CD4-positive, alpha-beta T cell treated with Interleukin-17A for 1 hour (primary cell): ENCODE measurements at regions not wholly inside any gene's neighbourhood (a gene's known extent, or its start where the extent isn't known, plus 50 kb on each side); places are given as distances from the start of the nearest gene placed in this dataset.

Source experiments
- DNase-seq: peaks from one replicate; pipeline ENCODE4 v3.0.0-alpha.2; 2020

DNA sequence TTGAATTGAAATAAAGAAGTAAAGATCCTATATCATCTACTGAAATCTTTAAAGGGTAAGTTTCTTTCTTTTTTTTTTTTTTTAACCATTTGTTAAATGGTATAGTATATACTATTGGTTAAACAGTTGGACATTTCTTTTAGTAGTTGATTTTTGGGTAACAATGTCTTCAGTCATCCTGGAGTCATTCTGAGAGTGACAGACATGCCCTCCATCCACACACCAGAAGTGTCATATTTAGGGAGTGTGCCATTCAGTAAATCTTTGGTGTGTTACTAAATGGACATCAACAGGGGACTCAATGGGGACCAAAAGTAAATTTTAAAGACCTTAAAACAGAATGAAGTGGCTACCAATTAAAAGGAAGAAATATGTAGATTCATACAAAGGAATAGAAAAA lies 50.8 kb upstream of the SLC39A10 start:
- DNase-seq = no peak

DNA sequence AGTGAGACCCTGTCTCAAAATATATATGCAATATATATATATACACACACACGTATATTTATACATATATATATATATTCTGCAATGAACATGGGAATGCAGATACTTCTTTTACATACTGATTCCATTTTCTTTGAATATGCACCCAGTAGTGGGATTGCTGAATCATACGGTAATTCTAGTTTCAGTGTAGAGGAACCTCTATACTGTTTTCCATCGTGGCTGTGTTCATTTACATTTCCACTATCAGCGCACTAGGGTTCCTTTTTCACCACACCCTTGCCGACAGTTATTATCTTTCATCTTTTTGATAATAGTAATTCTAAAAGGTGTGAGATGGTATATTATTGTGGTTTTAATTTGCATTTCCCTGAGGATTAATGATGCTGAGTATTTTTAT lies 52.3 kb upstream of the SLC39A10 start:
- no peak for DNase-seq

DNA sequence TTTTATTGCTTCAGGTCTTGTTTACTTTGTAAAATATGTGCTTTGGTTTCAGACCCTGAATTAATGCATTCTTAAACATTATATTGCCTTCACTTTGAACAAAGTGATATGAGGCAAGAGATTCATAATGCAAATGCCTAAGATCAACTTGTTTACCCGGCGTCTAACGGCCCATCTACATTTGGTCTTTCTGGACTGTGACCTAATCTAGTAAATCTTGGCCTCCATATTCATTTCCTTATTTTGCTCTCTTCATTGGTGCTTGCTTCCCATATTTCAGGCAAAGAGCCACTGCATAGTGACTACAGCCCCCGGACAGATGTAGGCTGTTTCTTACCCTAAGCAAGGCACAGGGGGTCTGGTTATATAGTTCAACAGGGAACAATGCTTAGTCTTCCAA lies 53.0 kb upstream of the SLC39A10 start:
- DNase-seq = no peak

DNA sequence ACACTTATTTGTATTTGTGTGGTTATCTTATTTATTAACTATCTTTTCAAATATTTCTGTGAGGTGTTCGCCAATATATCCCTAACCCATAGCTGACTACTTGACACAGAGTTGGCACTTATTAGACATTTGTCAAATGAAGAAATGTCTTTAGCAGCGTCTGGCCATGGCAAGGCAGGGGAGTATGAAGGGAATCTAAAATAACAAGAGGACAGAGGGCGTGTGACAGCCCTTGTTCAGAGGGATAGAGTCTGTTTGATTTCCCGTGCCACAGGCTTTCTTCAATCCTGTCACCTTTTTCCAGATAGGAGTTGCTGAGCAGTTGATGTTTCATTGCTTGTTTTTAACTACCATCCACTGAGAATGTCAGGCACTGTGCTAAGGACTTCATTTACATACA lies 53.6 kb upstream of the SLC39A10 start:
- no peak for DNase-seq

DNA sequence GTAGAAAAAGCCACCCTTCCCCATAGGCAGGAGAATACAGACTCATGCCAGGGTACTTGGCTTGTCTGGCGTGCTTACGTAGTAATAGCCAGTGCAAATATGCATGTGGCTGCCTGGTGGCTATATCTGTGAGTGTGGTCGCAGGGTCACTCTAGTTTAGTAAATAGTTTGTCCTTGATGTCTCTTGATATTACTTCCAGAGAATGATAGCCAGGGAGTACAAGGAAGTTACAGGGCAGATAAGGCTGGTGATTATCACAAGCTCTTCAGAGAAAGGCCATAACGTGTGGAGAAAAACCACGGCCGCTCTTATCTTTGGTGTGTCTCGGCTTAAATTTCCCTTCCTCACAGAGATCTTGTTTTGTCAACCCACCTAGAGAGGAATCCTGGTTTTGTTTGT lies 54.3 kb upstream of the SLC39A10 start:
- no peak for DNase-seq

DNA sequence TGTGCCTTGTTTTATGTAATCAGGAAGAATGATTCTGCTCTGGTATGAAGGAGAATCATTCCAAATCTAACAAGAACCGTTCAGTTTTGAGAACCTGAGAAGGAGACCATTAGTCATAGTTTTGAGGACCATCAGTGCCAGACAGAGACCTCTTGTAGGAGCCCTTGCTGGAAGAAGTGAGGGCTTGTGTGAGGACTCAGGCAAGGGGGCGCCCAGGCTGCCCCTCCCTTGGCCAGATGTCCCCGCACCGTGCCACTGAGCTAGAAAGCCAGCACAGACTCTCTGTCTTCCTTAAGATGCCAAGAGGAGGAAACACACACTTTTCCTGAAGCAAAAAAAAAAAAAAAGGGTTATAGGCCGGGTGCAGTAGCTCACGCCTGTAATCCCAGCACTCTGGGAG lies 55.7 kb upstream of the SLC39A10 start:
- no peak for DNase-seq

DNA sequence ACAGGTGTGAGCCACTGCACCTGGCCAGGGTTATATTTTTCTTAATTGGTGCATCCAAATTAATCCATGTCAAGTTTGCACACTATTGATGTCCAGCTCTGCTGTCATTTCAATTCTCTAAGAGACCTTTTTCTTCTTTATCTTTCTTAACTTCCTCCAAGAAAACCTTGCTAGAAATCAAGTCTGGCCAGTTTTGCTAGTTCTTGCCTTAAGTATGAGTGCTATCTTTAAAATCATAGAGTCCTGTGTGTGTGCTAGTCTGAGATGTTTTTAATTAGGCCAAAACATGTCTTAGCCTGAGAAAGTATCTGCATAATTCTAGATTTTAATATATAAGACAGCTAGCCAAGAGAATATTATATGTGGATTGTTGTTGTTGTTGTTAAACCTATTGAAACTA lies 56.2 kb upstream of the SLC39A10 start:
- no peak for DNase-seq

DNA sequence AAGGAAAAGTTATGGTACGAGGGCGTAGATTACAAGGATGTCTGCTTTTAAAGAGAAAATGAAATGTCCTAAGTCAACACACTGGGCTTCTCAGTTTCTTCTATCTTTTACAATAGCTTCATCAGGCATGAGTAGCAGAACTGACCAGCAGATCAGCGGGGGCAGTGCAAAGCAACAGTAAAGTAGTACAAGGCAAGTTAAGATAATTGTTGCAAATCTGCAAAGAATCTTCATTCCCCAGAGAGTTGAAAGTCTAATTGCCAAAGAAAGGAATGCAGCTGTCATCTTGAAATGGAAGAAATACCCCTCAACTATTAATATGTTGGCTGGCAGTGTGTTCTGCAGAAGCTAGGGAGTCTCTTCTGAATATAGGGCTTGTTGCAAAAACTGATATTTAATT lies 60.2 kb upstream of the SLC39A10 start:
- DNase-seq = no peak

DNA sequence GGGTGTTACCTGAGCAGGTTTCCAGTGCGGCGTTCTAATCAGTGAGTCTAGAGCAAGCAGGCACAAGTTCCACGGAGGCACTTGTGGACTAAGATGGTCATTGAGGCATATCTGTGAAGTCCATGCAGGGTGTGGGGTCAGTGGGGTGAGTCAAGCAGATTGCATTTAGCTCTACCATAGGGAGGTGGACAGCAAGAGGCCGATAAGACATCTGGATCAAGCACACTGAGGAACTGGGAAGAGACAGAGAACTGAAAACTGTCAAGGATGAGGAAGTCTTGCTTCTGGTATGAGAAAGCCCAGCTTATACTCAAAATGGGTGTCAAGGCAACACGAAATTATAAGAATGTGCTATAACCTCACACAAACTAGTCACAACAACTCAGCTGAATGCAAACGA lies 61.2 kb upstream of the SLC39A10 start:
- DNase-seq = no peak

DNA sequence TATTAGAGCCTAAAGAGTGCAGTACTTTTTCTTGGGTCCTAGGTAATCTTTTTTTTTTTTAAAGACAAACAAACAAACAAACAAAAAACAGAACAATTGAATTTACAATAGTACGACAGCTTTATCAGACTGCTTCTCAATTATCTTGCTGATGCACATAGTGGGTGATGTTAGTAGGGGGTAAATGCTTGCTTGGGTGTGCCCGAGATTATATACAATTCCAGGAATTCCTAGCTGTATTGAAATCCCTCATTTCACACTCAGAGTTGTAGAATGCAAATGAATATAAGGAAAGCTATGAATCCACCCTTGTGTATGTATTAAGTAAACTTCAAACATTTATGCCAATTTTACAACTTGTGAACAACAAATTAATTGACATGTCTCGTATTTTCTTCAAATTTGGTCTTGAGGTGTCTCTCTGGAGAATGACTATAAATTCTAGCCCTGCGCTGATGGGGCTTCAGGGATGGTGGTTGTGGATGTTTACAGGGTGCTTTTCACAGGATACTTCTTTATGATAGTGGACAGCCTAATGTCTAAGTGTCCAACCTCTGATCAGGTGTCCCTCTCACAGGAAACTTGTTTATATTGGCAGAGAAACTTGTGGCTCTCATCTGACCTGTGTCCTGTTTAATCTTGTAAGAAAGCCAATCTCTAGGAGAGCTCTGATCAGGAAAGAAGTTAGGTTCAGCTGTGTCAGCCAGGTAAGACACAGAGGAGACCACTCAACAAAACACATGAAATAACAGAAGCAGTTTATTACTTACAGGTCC lies 61.9 kb upstream of the SLC39A10 start:
- DNase-seq = no peak

DNA sequence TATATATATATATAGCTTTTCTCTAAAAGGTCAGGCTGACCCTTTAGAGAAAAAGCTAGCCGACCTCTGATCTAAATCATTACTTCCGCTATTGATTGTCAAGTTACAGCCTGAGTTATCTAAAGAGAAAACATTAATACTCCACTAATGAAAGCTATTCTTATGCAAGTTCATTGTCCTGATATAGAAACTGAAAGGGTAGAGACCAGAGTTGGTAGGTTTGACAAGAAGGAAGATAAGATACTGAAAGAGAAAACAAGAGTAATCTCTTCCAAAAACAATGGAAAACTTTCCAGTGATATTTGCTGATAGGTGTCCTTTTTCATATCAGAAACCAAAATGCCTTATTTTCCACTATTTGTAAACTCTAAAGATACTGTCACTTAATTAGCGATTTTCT lies 62.8 kb upstream of the SLC39A10 start:
- no peak for DNase-seq

DNA sequence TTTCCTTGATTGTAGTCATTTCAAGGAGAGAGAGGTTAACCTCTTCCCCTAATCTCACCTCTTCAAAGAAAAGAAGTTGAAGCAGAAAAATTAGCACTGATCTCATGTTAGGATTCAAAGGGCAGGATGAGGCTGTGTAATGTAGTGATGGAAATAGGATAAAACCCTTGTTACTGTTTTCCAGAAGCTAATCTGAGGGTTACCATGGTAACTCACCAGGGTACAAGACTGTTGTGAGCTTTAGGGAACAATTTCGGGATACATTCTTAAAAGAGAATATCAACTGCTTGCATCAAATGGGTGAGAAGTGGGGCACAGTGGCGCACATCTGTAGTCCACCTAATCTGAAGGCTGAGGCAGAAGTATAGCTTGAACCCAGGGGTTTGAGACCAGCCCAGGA lies 64.9 kb upstream of the SLC39A10 start:
- DNase-seq = no peak

DNA sequence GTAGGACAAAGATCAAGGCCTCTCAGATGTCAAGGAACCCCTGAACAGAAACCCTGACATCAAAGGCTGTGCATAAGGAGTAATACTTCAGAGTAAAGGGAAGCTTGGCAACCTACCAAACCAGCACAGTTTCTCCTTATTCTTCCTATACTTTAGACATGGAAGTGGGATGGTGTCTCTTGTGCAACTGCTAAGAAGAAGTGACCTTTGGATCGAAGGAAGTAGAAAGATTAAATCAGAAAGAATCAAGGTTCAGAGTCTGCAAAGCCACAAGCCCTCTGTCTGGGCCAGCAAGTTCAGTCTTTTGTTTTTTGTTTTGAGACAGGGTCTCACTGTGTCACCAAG lies 66.2 kb upstream of the SLC39A10 start:
- DNase-seq = no peak

DNA sequence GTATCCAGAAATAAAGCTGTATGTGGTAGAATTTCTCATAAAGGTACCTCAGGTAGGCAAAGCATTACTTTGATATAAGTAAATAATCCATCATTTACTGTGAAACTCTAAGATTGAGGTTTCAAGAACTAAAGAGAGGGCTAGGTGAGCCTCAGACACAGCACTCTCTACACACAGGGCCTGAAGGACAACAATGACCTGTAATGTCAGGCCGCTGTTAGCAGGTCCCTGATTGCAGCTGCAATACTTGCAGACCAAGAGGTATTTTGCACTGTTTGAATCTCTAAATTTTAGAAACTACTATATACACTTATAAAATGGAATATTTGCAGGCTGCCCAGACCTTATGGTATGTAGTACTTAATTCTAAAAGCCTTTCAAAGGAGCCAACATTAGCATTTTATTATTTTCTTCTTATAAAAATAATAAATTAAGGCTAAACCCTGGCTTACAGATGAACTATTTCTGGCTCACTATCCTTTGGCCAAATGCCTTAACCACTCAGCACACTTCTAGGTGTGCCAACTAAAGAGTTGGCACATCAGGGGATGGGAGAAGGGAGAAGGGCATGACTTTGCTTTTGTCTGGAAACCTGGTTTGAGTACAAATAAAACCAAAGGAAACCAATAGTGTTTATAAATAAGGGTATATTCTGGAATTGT lies 66.7 kb upstream of the SLC39A10 start:
- no peak for DNase-seq

DNA sequence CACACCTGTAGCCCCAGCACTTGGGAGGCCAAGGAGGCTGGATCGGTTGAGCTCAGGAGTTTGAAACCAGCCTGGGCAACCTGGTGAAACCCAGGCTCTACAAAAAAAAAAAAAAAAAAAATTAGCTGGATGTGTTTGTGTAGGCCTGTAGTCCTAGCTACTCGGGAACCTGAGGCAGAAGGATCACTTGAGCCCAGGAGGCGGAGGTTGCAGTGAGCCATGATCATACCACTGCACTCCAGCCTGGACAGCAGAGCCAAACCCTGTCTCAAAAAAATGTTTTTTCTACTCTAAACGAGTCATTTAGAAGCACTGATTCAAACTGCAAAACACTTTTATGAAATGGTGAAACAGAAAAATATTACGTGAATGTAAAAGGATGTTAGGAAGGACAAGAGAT lies 69.1 kb upstream of the SLC39A10 start:
- DNase-seq = no peak

DNA sequence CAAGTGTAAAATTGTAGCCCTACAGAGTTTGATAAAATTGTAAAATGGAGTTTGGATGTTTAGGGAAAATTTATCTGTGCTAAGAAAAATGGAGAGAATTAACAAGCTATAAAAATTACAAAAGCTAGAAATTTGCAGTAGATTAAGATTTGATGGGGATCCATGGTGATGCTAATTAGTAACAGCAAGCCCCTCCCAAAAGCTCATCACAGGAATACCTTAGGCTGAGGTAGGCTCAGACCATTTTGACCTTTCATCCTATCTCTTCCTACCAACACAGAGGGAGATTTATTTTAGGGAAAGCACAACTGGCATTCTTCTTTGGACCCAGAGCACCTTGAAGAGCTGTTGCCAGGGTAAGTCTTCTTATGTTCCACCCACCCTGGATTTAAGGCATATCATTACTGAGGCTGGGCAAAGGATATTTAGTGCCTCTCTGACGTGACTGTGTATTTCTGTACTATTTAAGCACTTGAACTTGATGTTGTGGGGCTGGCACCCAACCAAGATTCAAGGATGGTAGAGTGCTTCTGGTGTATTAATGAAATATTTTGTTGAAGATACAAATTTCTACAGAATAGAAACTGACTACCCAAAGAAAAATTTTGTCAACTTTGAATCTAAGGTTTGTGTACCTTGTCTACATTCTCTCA lies 70.8 kb upstream of the SLC39A10 start:
- DNase-seq = no peak

DNA sequence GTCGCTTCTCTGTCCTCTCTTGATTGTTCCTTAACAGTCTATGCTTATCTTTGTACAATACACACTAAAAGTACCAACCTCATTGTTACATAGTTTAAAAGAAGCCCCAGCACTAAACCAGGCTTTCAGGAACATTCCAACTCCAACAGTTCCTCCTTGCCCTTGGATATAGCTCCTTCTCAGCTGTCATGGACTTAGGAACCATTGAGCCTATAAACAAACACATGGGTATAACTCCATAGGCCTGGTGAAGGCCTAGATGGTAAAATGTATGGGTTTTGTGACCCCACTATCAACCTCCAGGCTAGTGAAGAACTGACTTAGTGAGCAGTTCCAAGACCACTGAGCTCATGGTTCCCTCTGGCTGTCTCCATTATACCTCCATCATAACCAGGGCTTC lies 74.8 kb upstream of the SLC39A10 start:
- DNase-seq = no peak

DNA sequence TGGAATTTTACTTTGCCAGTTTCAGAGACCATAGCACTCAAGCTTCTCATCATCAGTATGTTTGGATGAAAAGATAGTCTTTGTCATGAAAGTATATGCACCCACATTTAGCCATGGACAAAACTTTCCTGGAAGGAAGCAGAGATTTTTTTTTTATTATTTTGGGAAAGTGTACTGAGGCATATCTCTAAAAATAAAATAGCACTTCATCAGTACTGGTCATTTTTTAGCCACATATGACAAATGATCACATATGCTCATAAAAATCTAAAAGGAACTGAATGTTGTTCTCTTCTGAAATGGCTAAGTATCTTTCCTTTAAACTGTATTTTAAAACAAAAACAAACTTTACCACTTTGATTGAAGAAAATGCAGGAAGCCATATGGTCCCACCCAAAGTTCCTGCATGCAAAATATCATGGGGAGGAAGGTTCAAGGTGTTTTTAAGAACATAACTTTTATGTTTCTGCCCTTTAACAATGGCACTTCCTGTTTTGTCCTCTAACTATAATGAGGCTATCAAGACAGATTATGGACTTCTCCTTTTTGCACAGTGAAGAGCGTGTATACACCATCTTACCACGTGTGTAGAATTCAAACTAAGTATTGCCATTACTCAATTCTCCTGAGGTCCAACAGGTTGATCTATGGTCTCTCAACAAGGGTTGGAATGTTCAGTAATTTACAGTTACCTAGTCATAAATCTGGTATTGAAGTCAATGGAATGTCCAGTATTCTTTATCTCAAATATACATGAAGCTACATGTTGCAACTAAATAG lies 77.1 kb upstream of the SLC39A10 start:
- DNase-seq = no peak

DNA sequence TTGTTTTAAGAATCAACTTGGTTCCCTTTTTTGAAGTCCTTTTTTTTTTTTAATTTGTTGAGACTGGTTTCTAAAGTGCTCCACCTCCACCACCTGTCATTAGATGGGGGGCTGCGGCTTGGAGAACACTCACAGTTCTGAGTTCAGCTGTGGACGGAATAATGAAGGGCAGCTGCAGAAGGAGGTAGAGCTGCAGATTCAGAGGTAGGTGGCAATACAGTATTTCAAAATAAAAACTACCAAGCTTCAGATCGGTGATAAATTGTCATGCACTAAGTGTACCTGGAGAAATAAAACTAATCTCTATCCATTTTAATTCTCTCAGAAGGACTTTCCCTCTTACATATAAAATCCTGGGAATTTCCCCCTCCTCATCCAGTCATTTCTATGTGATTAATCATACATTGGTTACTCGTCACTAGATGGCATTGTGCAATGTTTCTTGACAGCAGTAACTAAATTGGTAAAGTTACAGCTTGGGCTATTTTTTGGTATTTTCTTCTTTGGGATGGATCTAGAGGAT lies 81.1 kb upstream of the SLC39A10 start:
- DNase-seq = peak; percentile 46

DNA sequence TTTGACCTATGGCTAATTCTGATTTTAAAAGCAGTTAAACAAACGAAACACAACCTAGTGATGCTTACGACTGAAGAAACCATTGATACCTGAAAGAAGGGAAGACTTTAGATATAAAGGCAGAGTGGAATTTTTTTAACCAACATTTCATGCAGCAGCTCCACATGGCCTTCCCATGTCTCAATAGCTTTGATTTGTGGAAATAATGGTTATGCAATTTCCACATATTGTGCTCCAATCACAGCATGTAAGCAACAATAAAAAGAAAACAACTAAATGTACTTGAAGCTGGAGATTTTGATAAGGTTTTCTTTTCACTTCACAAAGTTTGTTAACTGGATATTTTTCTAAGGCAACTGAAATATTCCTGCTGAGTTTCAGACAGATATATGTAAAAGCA lies 82.0 kb upstream of the SLC39A10 start:
- DNase-seq = no peak

DNA sequence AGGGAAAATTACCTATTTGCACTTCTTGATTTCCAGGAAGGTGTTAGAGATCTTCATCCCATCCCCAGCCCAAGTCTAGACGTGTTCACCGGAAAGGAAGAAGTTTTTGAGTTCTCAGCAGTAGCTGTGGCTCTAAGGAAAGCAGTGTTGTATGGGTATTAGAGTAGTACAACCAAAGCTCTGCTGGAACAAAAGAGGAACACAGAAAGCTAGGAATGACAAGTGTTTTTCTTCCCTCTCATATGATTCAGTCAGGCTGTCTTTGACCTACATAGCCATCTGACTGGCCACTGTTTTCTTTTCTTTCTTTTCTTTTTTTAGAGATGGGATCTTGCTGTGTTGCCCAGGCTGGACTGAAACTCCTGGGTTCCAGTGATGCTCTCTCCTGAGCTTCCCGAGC lies 82.7 kb upstream of the SLC39A10 start:
- DNase-seq = no peak

DNA sequence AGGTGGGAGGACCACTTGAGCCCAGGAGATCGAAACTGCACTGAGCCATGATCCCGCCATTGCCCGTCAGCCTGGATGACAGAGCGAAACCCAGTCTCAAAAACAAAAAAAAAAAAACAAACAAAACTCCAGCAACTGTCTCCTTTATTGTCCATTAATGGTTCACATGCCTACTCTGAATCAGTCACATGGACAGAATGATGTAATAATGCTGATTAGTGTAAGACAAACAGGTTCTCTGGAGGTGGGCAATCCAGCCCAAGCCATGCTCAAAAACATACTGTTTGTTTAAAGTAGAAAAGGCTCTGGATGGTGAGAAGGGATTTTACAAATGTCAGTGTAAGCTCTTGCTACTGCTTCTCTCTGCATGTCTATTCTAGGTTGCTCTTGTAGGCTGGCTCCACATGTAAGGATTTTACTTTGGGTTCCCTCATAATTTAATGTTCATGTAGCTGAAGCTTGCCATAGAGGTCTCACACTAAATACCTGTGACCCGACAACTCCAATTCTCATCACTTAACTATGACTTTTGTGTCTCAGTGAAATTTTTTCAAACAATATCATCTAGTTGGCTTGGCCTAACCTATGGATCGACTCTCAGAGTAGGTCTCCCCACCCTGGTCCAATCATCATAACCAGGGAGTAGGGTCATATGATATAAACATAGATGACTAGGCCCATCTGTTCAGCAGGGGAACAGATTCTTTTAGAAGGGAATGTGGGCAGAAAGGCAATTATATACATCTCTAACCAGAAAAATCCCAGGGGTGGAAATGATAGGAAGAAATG lies 83.9 kb upstream of the SLC39A10 start:
- DNase-seq = no peak

DNA sequence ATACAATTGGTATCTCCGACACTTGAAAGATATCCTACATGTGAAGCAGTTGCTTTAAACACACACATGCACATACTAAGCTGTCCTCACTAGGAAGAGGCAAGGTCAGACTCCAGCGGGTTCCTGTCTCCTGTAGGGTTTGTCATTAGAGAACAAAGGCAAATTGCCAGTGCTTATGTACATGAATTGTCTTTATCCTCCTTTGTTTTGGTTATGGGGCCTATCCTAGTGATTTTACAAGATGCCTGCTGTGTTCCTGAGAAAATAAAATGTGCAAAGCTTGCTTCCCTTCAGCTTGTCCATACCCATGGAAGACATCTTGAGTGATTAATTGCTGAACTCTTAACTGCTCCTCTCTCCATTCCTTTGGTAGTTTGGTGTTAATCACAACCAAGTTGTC lies 86.7 kb upstream of the SLC39A10 start:
- DNase-seq = no peak
